Central memory CD8-positive, alpha-beta T cell (primary cell): ENCODE measurements at regions not wholly inside any gene's neighbourhood (a gene's known extent, or its start where the extent isn't known, plus 50 kb on each side); places are given as distances from the start of the nearest gene placed in this dataset.
"Not testable (repeated sequence)": the region's sequence is repeated elsewhere in the genome, so short reads cannot be mapped to it uniquely, and the experiment has no call there.

Experiments used
- ATAC-seq: fragments of 150-1000 bp; cut with Tn5 transposase; replicated peaks from 2 replicates; pipeline ENCODE4 v1.10.0; 2022; ENCODE audit warnings: mild to moderate bottlenecking, moderate FRiP score, moderate number of reproducible peaks; ENCODE audit not compliant: poor library complexity, severe bottlenecking; ENCODE audit errors: extremely low read depth
- DNase-seq, 2 donors: peaks; one replicate each; pipeline ENCODE4 v3.0.0; 2021; ENCODE audit warnings: low spot score in 2 of 2
- H3K27ac Mint-ChIP-seq: one replicate; pipeline ENCODE4 v1.8.0; 2022; ENCODE audit warnings: low read depth, mild to moderate bottlenecking, moderate library complexity, mixed read lengths
- H3K27me3 Mint-ChIP-seq: one replicate; pipeline ENCODE4 v1.8.0; 2022; ENCODE audit warnings: mixed read lengths
- H3K36me3 Mint-ChIP-seq: one replicate; pipeline ENCODE4 v1.8.0; 2022; ENCODE audit warnings: mild to moderate bottlenecking, moderate library complexity, mixed read lengths; ENCODE audit not compliant: insufficient read depth
- H3K4me1 Mint-ChIP-seq: one replicate; pipeline ENCODE4 v1.8.0; 2022; ENCODE audit warnings: mixed read lengths
- H3K4me3 Mint-ChIP-seq: one replicate; pipeline ENCODE4 v1.8.0; 2022; ENCODE audit warnings: mild to moderate bottlenecking, moderate library complexity, mixed read lengths
- H3K9me3 Mint-ChIP-seq: one replicate; pipeline ENCODE4 v1.8.0; 2022; ENCODE audit warnings: mixed read lengths

- Mint-ChIP-seq H3K36me3 (no peaks in the 10 kb centered on the region), H3K9me3 (peaks cover 6% of the 10 kb centered on the region), H3K4me1 (no peaks in the 10 kb centered on the region), H3K27me3 (no peaks in the 10 kb centered on the region), H3K27ac (no peak overlapping the region), H3K4me3 (no peak overlapping the region)
- no peak for ATAC-seq
- no peak for DNase-seq
Measured at GRCh38 chr9:30505311-30505710, 1879.1 kb upstream of the ACO1 start.

DNA sequence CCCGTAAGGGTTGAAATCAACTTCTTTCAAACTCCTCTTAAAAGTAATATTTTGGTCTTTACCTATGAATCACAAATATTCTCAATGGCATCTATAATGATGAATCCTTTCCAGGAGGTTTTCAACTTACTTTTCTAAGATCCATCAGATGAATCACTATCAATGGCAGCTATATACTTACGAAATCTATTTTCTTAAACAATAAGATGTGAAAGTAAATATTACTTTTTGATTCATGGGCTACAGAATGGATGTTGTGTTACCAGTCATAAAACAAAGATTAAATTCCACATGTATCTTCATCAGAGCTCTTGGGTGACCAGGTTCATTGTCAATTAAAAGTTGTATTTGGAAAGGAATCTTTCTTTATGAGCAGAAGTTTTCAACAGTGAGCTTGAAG is 1877.7 kb upstream of the ACO1 start:
- DNase-seq (no peak), ATAC-seq (no peak)
- no peaks in the 10 kb centered on the region for H3K36me3 Mint-ChIP-seq
- peaks cover 12% of the 10 kb centered on the region for H3K9me3 Mint-ChIP-seq
- H3K4me1 Mint-ChIP-seq, result no peaks in the 10 kb centered on the region
- no peak overlapping the region for H3K27ac Mint-ChIP-seq
- no peak overlapping the region for H3K4me3 Mint-ChIP-seq
- no peaks in the 10 kb centered on the region for H3K27me3 Mint-ChIP-seq

DNA sequence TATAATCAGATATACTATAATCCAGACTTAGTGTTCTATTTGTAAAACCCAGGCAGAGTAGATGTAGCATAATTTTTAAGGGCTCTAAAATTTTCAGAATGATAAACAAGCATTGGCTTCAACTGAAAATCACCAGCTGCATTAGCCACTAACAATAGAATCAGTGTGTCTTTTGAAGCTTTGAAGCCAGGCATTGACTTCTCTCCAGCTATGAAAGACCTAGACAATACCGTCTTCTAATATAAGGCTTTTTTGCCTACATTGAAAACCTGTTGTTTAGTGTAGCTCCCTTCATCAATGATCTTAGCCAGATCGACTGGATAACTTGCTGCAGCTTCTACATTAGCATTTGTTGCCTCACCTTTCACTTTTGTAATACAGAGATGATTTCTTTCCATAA is 1877.3 kb upstream of the ACO1 start:
- ATAC-seq (no peak), DNase-seq (no peak)
- H3K4me1 Mint-ChIP-seq, result no peaks in the 10 kb centered on the region
- H3K9me3 Mint-ChIP-seq, result peaks cover 12% of the 10 kb centered on the region
- no peak overlapping the region for H3K27ac Mint-ChIP-seq
- no peaks in the 10 kb centered on the region for H3K27me3 Mint-ChIP-seq
- H3K4me3 Mint-ChIP-seq, result no peak overlapping the region
- no peaks in the 10 kb centered on the region for H3K36me3 Mint-ChIP-seq

GRCh38 chr9:30511666-30512065 is 1872.8 kb upstream of the ACO1 start:
- peaks cover 7% of the 10 kb centered on the region for H3K9me3 Mint-ChIP-seq
- H3K4me1 Mint-ChIP-seq, result no peaks in the 10 kb centered on the region
- no peaks in the 10 kb centered on the region for H3K36me3 Mint-ChIP-seq
- no peak for ATAC-seq
- no peak overlapping the region for H3K4me3 Mint-ChIP-seq
- no peak overlapping the region for H3K27ac Mint-ChIP-seq
- no peaks in the 10 kb centered on the region for H3K27me3 Mint-ChIP-seq
- no peak for DNase-seq

- H3K27ac Mint-ChIP-seq, result no peak overlapping the region
- ATAC-seq, result no peak
Measured at GRCh38 chr9:30519166-30519565, 1865.3 kb upstream of the ACO1 start.

DNA sequence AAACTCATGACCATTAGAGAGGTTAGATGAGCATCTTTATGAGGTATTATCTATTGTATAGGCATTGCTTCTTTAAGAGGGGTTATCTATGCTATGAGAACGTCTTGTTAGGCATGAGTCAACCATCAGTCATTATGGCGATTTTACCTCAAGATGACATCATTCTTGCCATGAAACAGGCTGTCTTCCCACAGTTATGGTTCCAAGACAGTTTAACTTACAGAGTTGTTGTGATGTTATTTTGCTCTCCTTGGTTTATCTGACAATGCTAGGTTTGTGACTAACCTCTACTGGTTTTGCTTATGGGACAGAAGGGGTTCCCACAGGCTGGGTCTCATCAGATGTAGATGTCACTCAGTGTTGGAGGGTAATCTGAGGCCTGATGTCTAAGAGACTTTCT is 1864.7 kb upstream of the ACO1 start:
- ATAC-seq (no peak), DNase-seq (no peak)
- Mint-ChIP-seq H3K9me3 (no peaks in the 10 kb centered on the region), H3K4me1 (no peaks in the 10 kb centered on the region), H3K27ac (no peak overlapping the region), H3K27me3 (no peaks in the 10 kb centered on the region), H3K4me3 (no peak overlapping the region), H3K36me3 (no peaks in the 10 kb centered on the region)

More at GRCh38 chr9:30519166-30519565, 1865.3 kb upstream of the ACO1 start:
- Mint-ChIP-seq H3K9me3 (no peaks in the 10 kb centered on the region), H3K4me1 (no peaks in the 10 kb centered on the region), H3K4me3 (no peak overlapping the region), H3K27me3 (no peaks in the 10 kb centered on the region), H3K36me3 (no peaks in the 10 kb centered on the region)
- no peak for DNase-seq

DNA sequence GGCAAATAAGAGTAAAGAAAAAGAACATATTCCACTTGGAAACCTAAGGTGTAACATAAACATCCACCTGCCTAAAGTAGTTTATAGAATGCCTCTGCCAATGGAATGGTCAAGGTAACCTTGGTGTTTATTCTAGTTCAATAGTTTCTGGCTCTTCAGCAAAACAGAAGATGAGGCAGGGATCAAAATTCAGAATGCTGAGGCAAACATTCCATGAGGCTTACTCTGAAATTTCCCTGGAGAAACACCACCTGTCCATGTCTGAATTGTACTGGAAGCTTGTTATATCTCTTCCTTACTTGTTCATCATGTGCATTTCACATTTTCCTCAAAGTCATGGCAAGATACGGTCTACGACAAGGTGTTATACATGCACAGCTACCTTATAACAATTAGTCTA is 1862.4 kb upstream of the ACO1 start:
- Mint-ChIP-seq H3K9me3 (peaks cover 8% of the 10 kb centered on the region), H3K4me1 (no peaks in the 10 kb centered on the region), H3K27ac (no peak overlapping the region), H3K36me3 (no peaks in the 10 kb centered on the region), H3K27me3 (no peaks in the 10 kb centered on the region), H3K4me3 (no peak overlapping the region)
- no peak for DNase-seq
- no peak for ATAC-seq

- Mint-ChIP-seq H3K36me3 (no peaks in the 10 kb centered on the region), H3K4me3 (no peak overlapping the region), H3K27ac (no peak overlapping the region), H3K27me3 (no peaks in the 10 kb centered on the region), H3K4me1 (no peaks in the 10 kb centered on the region), H3K9me3 (peaks cover 11% of the 10 kb centered on the region)
- no peak for ATAC-seq
- DNase-seq, result no peak
Measured at GRCh38 chr9:30522486-30522885, 1862.0 kb upstream of the ACO1 start.

DNA sequence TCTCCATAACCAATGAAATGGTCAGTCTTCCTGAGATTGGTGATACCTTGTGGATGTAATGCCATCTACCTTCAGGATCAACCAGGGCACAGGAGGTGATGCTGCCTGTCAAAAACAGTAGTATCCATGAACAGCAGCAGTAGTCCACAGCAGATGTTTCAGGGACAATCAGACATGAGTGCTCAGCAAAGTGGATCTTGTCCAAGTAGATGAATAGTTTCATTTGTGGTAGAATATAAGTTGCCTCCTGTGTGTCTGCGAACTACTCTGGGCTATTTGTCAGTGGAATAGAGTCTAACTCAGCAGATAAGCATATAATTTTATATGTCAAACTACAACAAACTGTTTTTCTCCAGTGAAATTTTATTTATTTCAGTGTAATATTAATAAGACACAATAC is 1860.1 kb upstream of the ACO1 start:
- ATAC-seq (no peak), DNase-seq (no peak)
- Mint-ChIP-seq H3K9me3 (peaks cover 16% of the 10 kb centered on the region), H3K4me1 (no peaks in the 10 kb centered on the region), H3K36me3 (no peaks in the 10 kb centered on the region), H3K27ac (no peak overlapping the region), H3K27me3 (no peaks in the 10 kb centered on the region), H3K4me3 (no peak overlapping the region)

DNA sequence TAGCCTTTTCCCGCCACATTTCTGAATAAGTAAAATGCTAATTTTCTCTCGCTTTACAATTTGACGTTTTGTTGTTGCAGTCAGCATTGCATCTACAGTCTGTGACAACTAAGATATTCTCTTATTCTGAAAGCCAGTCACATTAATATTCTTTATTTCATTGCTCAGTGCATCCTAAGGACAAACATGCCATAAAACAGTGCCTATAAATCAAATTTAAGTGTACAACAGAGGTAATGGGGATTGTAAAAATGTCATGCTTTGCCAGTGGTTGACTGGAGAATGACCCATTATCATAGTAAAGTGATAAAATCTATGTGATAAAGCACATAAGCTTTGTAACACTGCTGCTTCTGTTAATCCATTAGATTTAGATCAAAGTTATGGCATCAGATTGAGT is 1850.0 kb upstream of the ACO1 start:
- Mint-ChIP-seq H3K36me3 (peaks cover 2% of the 10 kb centered on the region), H3K27me3 (no peaks in the 10 kb centered on the region)

GRCh38 chr9:30534896-30535295 is 1849.5 kb upstream of the ACO1 start:
- peaks cover 2% of the 10 kb centered on the region for H3K36me3 Mint-ChIP-seq
- H3K27me3 Mint-ChIP-seq, result no peaks in the 10 kb centered on the region
- DNase-seq, result no peak
- no peak for ATAC-seq
- peaks cover 13% of the 10 kb centered on the region for H3K9me3 Mint-ChIP-seq
- no peak overlapping the region for H3K27ac Mint-ChIP-seq
- H3K4me3 Mint-ChIP-seq, result no peak overlapping the region
- H3K4me1 Mint-ChIP-seq, result no peaks in the 10 kb centered on the region

More for the DNA sequence above, 1850.0 kb upstream of the ACO1 start:
- no peak for DNase-seq
- Mint-ChIP-seq H3K4me1 (no peaks in the 10 kb centered on the region), H3K9me3 (peaks cover 13% of the 10 kb centered on the region), H3K27ac (no peak overlapping the region), H3K4me3 (no peak overlapping the region)
- ATAC-seq, result no peak

GRCh38 chr9:30536494-30536893 is 1847.9 kb upstream of the ACO1 start:
- H3K36me3 Mint-ChIP-seq, result peaks cover 2% of the 10 kb centered on the region
- DNase-seq, result no peak
- no peak overlapping the region for H3K27ac Mint-ChIP-seq
- ATAC-seq, result no peak
- peaks cover 18% of the 10 kb centered on the region for H3K9me3 Mint-ChIP-seq
- no peak overlapping the region for H3K4me3 Mint-ChIP-seq
- no peaks in the 10 kb centered on the region for H3K27me3 Mint-ChIP-seq
- no peaks in the 10 kb centered on the region for H3K4me1 Mint-ChIP-seq

GRCh38 chr9:30539696-30540095 is 1844.7 kb upstream of the ACO1 start:
- not testable (repeated sequence) for H3K27me3 Mint-ChIP-seq, H3K4me3 Mint-ChIP-seq, ATAC-seq, H3K4me1 Mint-ChIP-seq, H3K27ac Mint-ChIP-seq, H3K36me3 Mint-ChIP-seq, DNase-seq
- peaks cover 18% of the 10 kb centered on the region for H3K9me3 Mint-ChIP-seq
